Testis (tissue), 2 donors: ENCODE measurements at regions not wholly inside any gene's neighbourhood (a gene's known extent, or its start where the extent isn't known, plus 50 kb on each side); places are given as distances from the start of the nearest gene placed in this dataset.

Source experiments
- DNase-seq: peaks from one replicate; pipeline ENCODE4 v3.0.0-alpha.2; 2019
- H3K27ac ChIP-seq, 2 donors: fragments of 200-600 bp; sonication (generic); one replicate each; pipeline ENCODE4 v1.5.1; 2019
- H3K27me3 ChIP-seq: fragments of 200-600 bp; sonication (generic); one replicate; pipeline ENCODE4 v1.5.1; 2019
- H3K36me3 ChIP-seq: fragments of 200-600 bp; sonication (generic); one replicate; pipeline ENCODE4 v1.5.1; 2017; ENCODE audit warnings: low read depth; ENCODE audit errors: missing control alignments
- H3K4me1 ChIP-seq: fragments of 200-600 bp; sonication (generic); one replicate; pipeline ENCODE4 v1.5.1; 2019
- H3K4me3 ChIP-seq, 2 donors: fragments of 200-600 bp; sonication (generic); one replicate each; pipeline ENCODE4 v1.5.1; 2017 to 2019
- H3K9me3 ChIP-seq: fragments of 200-600 bp; sonication (generic); one replicate; pipeline ENCODE4 v1.5.1; 2017
- POLR2A ChIP-seq: fragments of 450-650 bp; IDR thresholded peaks from one replicate; pipeline ENCODE4 v1.6.1; 2017; ENCODE audit warnings: antibody characterized with exemption, mild to moderate bottlenecking, moderate library complexity
- WGBS, 2 donors: methylation state at CpG; one replicate each; pipeline ENCODE4 v1.1.5; 2018; 5-methylcytosine and 5-hydroxymethylcytosine counted together
- intact Hi-C: fragments of 100-400 bp; cut with DNase I; formaldehyde crosslinking; loops from one replicate; pipeline ENCODE4 v1.15.1; 2023; ENCODE audit warnings: low total_unique reads
- TF ChIP-seq, protein P1 (sequence below), 3 experiments: fragments of 450-650 bp in 2 of 3; fragments of 200-600 bp in 1 of 3; sonication (generic) in 1 of 3; IDR thresholded peaks; one replicate each; pipeline ENCODE4 v1.5.1; 2016 to 2019; ENCODE audit warnings: antibody characterized with exemption in 3 of 3, mild to moderate bottlenecking in 2 of 3, moderate library complexity in 1 of 3

DNA sequence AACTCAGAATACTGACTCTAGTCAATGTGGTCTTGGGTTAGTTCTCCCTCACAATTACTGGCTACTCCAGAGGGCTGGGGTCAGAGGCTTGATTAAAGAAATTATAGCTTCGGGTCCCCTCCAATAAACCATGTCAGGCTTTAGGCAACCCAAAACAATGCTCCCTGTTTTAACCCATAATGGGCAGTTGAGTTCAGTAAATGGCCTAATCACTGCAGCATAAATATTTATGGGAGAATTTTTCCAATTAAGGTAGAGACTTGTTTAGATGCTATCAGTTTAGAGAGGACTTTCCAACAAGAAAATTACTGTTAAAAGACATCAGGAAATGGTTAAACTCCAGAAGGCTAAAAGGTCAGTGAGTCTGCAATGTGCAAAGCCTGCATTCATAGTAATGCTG lies 389.2 kb upstream of the PRICKLE1 start:
- intact Hi-C loops: no loop called here
- WGBS, 2 donors: 67 to 80% methylated on average over 1 of the region's 1 CpG
- Histone ChIP-seq H3K4me3 (no peak overlapping the region), H3K4me1 (no peaks in the 10 kb centered on the region), H3K27me3 (no peaks in the 10 kb centered on the region), H3K27ac (no peak overlapping the region), H3K36me3 (no peaks in the 10 kb centered on the region), H3K9me3 (no peaks in the 10 kb centered on the region)
- DNase-seq: no peak
- no peak for TF ChIP-seq POLR2A
- TF ChIP-seq, protein P1, sequence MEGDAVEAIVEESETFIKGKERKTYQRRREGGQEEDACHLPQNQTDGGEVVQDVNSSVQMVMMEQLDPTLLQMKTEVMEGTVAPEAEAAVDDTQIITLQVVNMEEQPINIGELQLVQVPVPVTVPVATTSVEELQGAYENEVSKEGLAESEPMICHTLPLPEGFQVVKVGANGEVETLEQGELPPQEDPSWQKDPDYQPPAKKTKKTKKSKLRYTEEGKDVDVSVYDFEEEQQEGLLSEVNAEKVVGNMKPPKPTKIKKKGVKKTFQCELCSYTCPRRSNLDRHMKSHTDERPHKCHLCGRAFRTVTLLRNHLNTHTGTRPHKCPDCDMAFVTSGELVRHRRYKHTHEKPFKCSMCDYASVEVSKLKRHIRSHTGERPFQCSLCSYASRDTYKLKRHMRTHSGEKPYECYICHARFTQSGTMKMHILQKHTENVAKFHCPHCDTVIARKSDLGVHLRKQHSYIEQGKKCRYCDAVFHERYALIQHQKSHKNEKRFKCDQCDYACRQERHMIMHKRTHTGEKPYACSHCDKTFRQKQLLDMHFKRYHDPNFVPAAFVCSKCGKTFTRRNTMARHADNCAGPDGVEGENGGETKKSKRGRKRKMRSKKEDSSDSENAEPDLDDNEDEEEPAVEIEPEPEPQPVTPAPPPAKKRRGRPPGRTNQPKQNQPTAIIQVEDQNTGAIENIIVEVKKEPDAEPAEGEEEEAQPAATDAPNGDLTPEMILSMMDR (IDR thresholded peaks at IDR 0.05): no peak

DNA sequence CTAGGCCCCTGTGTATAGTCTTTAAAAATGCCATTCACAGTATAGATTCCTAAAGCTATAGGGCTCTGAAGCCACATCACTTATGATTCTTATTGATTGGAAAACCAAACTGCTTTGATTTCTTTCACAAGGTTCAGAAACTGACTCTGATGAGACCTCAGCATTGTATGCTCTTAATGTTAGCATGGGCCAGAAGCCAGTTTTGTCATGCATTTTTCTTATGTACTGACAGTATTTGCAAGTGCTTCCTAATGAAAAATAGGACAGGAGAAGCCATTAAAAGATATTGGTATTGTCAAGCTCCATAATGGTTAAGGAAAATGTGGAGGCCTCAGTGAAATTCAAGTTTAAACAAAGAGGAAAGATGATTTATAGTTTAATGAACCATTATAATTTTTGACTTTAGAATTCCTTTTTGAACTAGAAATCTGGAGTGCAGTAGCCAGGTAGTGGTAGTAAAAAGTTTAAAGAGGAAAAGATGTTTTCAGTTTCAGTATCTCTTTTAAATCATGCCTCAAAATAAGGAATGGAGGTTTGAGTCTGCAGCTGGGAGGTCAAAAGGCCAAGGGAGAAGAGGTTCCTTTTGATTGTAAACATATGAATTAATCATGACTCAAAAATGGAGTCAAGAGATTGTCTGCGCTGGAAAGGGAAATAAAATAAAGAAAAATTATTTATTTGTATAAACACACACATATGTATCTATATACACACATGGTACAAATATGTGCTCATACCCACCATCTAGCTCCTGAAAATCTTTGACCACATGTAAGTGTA lies 388.1 kb upstream of the PRICKLE1 start:
- no peak overlapping the region for H3K27ac ChIP-seq
- H3K4me3 ChIP-seq: no peak overlapping the region
- no peaks in the 10 kb centered on the region for H3K36me3 ChIP-seq
- no peaks in the 10 kb centered on the region for H3K4me1 ChIP-seq
- H3K27me3 ChIP-seq: no peaks in the 10 kb centered on the region
- H3K9me3 ChIP-seq: no peaks in the 10 kb centered on the region
- no peak for DNase-seq
- 35 to 48% methylated on average over 1 of the region's 1 CpG for WGBS, 2 donors
- intact Hi-C loops: no loop called here
- TF ChIP-seq POLR2A: no peak
- TF ChIP-seq, protein P1 (IDR thresholded peaks at IDR 0.05): no peak

DNA sequence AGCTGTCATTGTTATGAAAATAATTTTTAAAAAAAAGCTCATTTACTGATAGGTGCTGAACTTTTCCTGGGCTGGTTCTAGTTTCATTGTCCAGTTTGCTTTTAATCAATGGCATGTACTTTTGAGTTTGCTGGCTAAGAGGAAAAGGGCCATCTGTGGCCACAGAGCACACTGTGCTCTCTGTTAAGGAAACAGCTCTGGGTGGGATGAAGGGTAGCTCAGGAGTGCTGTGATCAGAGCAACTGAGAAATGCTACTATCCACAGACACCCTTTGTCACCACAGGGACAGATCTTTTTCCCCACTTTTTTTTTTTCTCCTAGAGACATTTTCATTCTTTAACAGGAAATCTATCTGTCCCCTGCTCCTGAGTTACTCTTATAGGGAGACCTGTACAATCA lies 387.1 kb upstream of the PRICKLE1 start:
- DNase-seq: no peak
- no peaks in the 10 kb centered on the region for H3K4me1 ChIP-seq
- H3K9me3 ChIP-seq: no peaks in the 10 kb centered on the region
- H3K36me3 ChIP-seq: no peaks in the 10 kb centered on the region
- H3K27me3 ChIP-seq: no peaks in the 10 kb centered on the region
- no peak overlapping the region for H3K27ac ChIP-seq
- TF ChIP-seq, protein P1 (IDR thresholded peaks at IDR 0.05): no peak
- TF ChIP-seq POLR2A: no peak
- intact Hi-C loops: no loop called here
- H3K4me3 ChIP-seq: no peak overlapping the region

DNA sequence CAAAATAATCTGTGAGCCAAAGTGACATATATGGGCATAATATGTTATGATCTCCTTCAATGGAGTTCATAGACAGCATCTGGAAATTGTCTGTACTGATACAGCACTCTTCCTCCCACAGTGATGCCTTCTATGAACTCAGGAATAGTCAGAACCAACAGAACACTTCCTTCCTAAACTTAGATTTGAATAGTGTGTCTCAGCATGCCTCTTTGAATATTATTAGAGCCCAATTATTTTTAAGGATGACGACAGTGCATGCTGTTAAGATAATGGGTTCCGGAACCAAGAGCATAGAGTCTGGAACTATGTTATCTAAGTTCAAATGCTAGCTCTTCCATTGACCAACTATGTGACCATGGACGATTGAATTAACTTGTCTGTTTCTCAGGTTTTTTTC lies 386.6 kb upstream of the PRICKLE1 start:
- Histone ChIP-seq H3K4me3 (no peak overlapping the region), H3K9me3 (no peaks in the 10 kb centered on the region), H3K4me1 (no peaks in the 10 kb centered on the region), H3K36me3 (no peaks in the 10 kb centered on the region), H3K27ac (no peak overlapping the region), H3K27me3 (no peaks in the 10 kb centered on the region)
- TF ChIP-seq POLR2A: no peak
- TF ChIP-seq, protein P1 (IDR thresholded peaks at IDR 0.05): no peak
- WGBS, 2 donors: 74 to 80% methylated on average over 3 of the region's 3 CpGs
- DNase-seq: no peak
- intact Hi-C loops: no loop called here

DNA sequence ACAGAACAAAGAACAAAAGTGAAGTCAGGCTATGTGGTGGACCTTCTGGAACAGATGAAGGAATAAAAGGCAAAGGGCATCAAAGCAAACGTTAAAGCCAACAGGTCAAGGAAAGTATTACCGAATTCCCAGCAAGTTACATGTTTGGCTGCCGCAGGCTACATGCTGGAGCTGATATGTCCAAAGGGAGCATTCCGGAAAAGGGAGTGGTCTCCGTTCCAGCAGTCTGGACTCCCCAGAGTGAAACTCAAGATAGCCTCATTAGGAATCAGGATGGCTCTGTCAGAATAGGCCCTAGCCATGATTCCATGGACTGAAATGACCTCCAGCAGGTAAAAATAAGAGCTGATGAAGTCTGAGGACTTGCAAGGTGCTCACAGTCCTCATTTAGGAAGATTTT lies 379.8 kb upstream of the PRICKLE1 start:
- no peaks in the 10 kb centered on the region for H3K9me3 ChIP-seq
- no peak overlapping the region for H3K4me3 ChIP-seq
- TF ChIP-seq, protein P1 (IDR thresholded peaks at IDR 0.05): no peak
- no peak for TF ChIP-seq POLR2A
- no peaks in the 10 kb centered on the region for H3K36me3 ChIP-seq
- intact Hi-C loops: no loop called here
- no peak overlapping the region for H3K27ac ChIP-seq
- WGBS, 2 donors: 48 to 62% methylated on average over 5 of the region's 5 CpGs
- DNase-seq: no peak
- H3K4me1 ChIP-seq: no peaks in the 10 kb centered on the region
- H3K27me3 ChIP-seq: no peaks in the 10 kb centered on the region
